H9 (cell line): ENCODE measurements at regions not wholly inside any gene's neighbourhood (a gene's known extent, or its start where the extent isn't known, plus 50 kb on each side); places are given as distances from the start of the nearest gene placed in this dataset.

ENCODE experiments used
- DNase-seq: peaks from one replicate; pipeline ENCODE4 v3.0.0-alpha.2; 2017
- H2AFZ ChIP-seq: one replicate; pipeline ENCODE4 v1.6.1; 2013; ENCODE audit warnings: mild to moderate bottlenecking, low read length, control low read depth, moderate library complexity
- H2AK5ac ChIP-seq: 2 replicates; pipeline ENCODE4 v1.6.1; 2013; ENCODE audit warnings: low read length, control low read depth, mixed read lengths; ENCODE audit not compliant: insufficient read length
- H2BK120ac ChIP-seq: one replicate; pipeline ENCODE4 v1.6.1; 2013; ENCODE audit warnings: low read depth, mild to moderate bottlenecking, low read length, control low read depth, inconsistent platforms; ENCODE audit not compliant: poor library complexity, severe bottlenecking
- H2BK12ac ChIP-seq: 2 replicates; pipeline ENCODE4 v1.6.1; 2013; ENCODE audit warnings: low read length, control low read depth, mixed read lengths, low read depth; ENCODE audit not compliant: insufficient read length
- H2BK15ac ChIP-seq: 2 replicates; pipeline ENCODE4 v1.6.1; 2013; ENCODE audit warnings: low read depth, low read length, control low read depth
- H2BK20ac ChIP-seq: one replicate; pipeline ENCODE4 v1.6.1; 2013; ENCODE audit warnings: low read depth, mild to moderate bottlenecking, low read length, control low read depth, inconsistent platforms; ENCODE audit not compliant: poor library complexity, severe bottlenecking
- H2BK5ac ChIP-seq: 2 replicates; pipeline ENCODE4 v1.6.1; 2013; ENCODE audit warnings: low read length, control low read depth, mixed read lengths; ENCODE audit not compliant: insufficient read length
- H3K14ac ChIP-seq: 2 replicates; pipeline ENCODE4 v1.6.1; 2013; ENCODE audit warnings: low read length, control low read depth; ENCODE audit not compliant: insufficient read depth
- H3K18ac ChIP-seq: 2 replicates; pipeline ENCODE4 v1.6.1; 2013; ENCODE audit warnings: low read depth, mild to moderate bottlenecking, mixed read lengths, low read length, control low read depth; ENCODE audit not compliant: insufficient read length
- H3K23ac ChIP-seq: 2 replicates; pipeline ENCODE4 v1.6.1; 2013; ENCODE audit warnings: low read length, control low read depth, mixed read lengths, low read depth; ENCODE audit not compliant: insufficient read length
- H3K23me2 ChIP-seq: 2 replicates; pipeline ENCODE4 v1.6.1; 2013; ENCODE audit warnings: low read depth, mild to moderate bottlenecking, mixed read lengths, low read length, control low read depth; ENCODE audit not compliant: insufficient read length, poor library complexity, severe bottlenecking
- H3K27ac ChIP-seq: 2 replicates; pipeline ENCODE4 v1.5.1; 2013; ENCODE audit warnings: low read length, control low read depth, mixed read lengths, low read depth; ENCODE audit not compliant: insufficient read length
- H3K27me3 ChIP-seq: 2 replicates; pipeline ENCODE4 v1.6.1; 2013; ENCODE audit warnings: low read length, control low read depth, inconsistent platforms; ENCODE audit not compliant: insufficient read depth
- H3K4ac ChIP-seq: 2 replicates; pipeline ENCODE4 v1.6.1; 2013; ENCODE audit warnings: low read depth, mild to moderate bottlenecking, control low read depth, inconsistent platforms, low read length, moderate library complexity
- H3K4me1 ChIP-seq: 2 replicates; pipeline ENCODE4 v1.6.1; 2013; ENCODE audit warnings: low read length, control low read depth, inconsistent platforms; ENCODE audit not compliant: insufficient read depth
- H3K4me2 ChIP-seq: 2 replicates; pipeline ENCODE4 v1.6.1; 2013; ENCODE audit warnings: low read length, control low read depth, mixed read lengths; ENCODE audit not compliant: insufficient read length, insufficient read depth
- H3K56ac ChIP-seq: 2 replicates; pipeline ENCODE4 v1.6.1; 2013; ENCODE audit warnings: low read depth, mild to moderate bottlenecking, mixed read lengths, low read length, control low read depth; ENCODE audit not compliant: insufficient read length
- H3K79me1 ChIP-seq: 2 replicates; pipeline ENCODE4 v1.6.1; 2013; ENCODE audit warnings: low read depth, mild to moderate bottlenecking, moderate library complexity, low read length, control low read depth, inconsistent platforms; ENCODE audit not compliant: insufficient read depth, poor library complexity, severe bottlenecking
- H3K79me2 ChIP-seq: 2 replicates; pipeline ENCODE4 v1.6.1; 2013; ENCODE audit warnings: low read length, control low read depth, inconsistent platforms; ENCODE audit not compliant: insufficient read depth
- H3K9ac ChIP-seq: 2 replicates; pipeline ENCODE4 v1.6.1; 2013; ENCODE audit warnings: low read length, control low read depth, mixed read lengths; ENCODE audit not compliant: insufficient read length; ENCODE audit errors: extremely low read depth
- H3K9me3 ChIP-seq: one replicate; pipeline ENCODE4 v1.6.1; 2013; ENCODE audit warnings: low read depth, low read length, inconsistent platforms; ENCODE audit not compliant: control insufficient read depth
- H3T11ph ChIP-seq: one replicate; pipeline ENCODE4 v1.6.1; 2013; ENCODE audit warnings: mild to moderate bottlenecking, low read length, control low read depth, inconsistent platforms
- H4K20me1 ChIP-seq: one replicate; pipeline ENCODE4 v1.6.1; 2013; ENCODE audit not compliant: control insufficient read depth, insufficient read length, insufficient read depth
- H4K5ac ChIP-seq: 2 replicates; pipeline ENCODE4 v1.6.1; 2013; ENCODE audit warnings: low read depth, mild to moderate bottlenecking, mixed read lengths, low read length, control low read depth; ENCODE audit not compliant: insufficient read length
- H4K8ac ChIP-seq: replicated peaks from 2 replicates; pipeline ENCODE4 v1.6.1; 2013; ENCODE audit warnings: low read length, control low read depth, mixed read lengths, low read depth; ENCODE audit not compliant: insufficient read length
- H4K91ac ChIP-seq: 2 replicates; pipeline ENCODE4 v1.6.1; 2013; ENCODE audit warnings: low read depth, mild to moderate bottlenecking, moderate library complexity, mixed read lengths, low read length, control low read depth; ENCODE audit not compliant: insufficient read length
- H3K27ac Mint-ChIP-seq, 3 experiments: 2 replicates in 2 of 3; 3 replicates in 1 of 3; pipeline ENCODE4 v1.8.0; 2020 to 2021; ENCODE audit warnings: mixed read lengths in 3 of 3, mild to moderate bottlenecking in 1 of 3, moderate library complexity in 1 of 3
- H3K27me3 Mint-ChIP-seq: 2 replicates; pipeline ENCODE4 v1.8.0; 2021; ENCODE audit warnings: low read depth, mild to moderate bottlenecking, moderate library complexity, mixed read lengths
- H3K36me3 Mint-ChIP-seq, 3 experiments: 2 replicates in 2 of 3; 3 replicates in 1 of 3; pipeline ENCODE4 v1.8.0; 2020 to 2021; ENCODE audit warnings: low read depth in 3 of 3, mixed read lengths in 3 of 3; ENCODE audit not compliant: insufficient read depth in 1 of 3
- H3K4me1 Mint-ChIP-seq, 2 experiments: 2 replicates each; pipeline ENCODE4 v1.8.0; 2020; ENCODE audit warnings: mixed read lengths in 2 of 2
- H3K4me3 Mint-ChIP-seq, 2 experiments: 2 replicates in 1 of 2; 3 replicates in 1 of 2; pipeline ENCODE4 v1.8.0; 2020 to 2021; ENCODE audit warnings: mild to moderate bottlenecking in 2 of 2, mixed read lengths in 2 of 2, moderate library complexity in 1 of 2
- H3K9me3 Mint-ChIP-seq, 2 experiments: 2 replicates in 1 of 2; 3 replicates in 1 of 2; pipeline ENCODE4 v1.8.0; 2020; ENCODE audit warnings: mild to moderate bottlenecking in 2 of 2, mixed read lengths in 2 of 2, moderate library complexity in 1 of 2
- CTCF ChIP-seq: fragments of 200-600 bp; sonication (generic); conservative IDR thresholded peaks from 3 replicates; pipeline ENCODE4 v1.8.0; 2021; ENCODE audit warnings: antibody characterized with exemption, mild to moderate bottlenecking
- WGBS: extraction: QIAGEN DNeasy Blood & Tissue Kit; methylation state at CpG from one replicate; pipeline ENCODE4 v1.1.7; 2013; ENCODE audit warnings: missing lambda C conversion rate, low lambda C conversion rate, mixed read lengths; ENCODE audit not compliant: insufficient read length; ENCODE audit errors: extremely low coverage; 5-methylcytosine and 5-hydroxymethylcytosine counted together

- Histone ChIP-seq H3K14ac (no peak overlapping the region), H2AFZ (no peak overlapping the region), H3K23me2 (no peaks in the 10 kb centered on the region), H2BK120ac (no peak overlapping the region), H3K4me1 (no peaks in the 10 kb centered on the region; the same call in 1 of the 2 replicates), H2BK20ac (no peak overlapping the region), H2AK5ac (no peak overlapping the region), H3K4me2 (no peak overlapping the region), H3K9me3 (no peaks in the 10 kb centered on the region), H4K8ac (no peak overlapping the region), H3T11ph (no peak overlapping the region), H3K23ac (no peak overlapping the region), H3K9ac (no peak overlapping the region), H3K79me1 (no peaks in the 10 kb centered on the region), H3K56ac (no peak overlapping the region), H3K27me3 (no peaks in the 10 kb centered on the region), H2BK5ac (no peak overlapping the region), H3K79me2 (no peaks in the 10 kb centered on the region), H4K20me1 (no peaks in the 10 kb centered on the region), H2BK15ac (no peak overlapping the region), H4K91ac (no peak overlapping the region), H3K18ac (no peak overlapping the region), H3K27ac (no peak overlapping the region), H4K5ac (no peak overlapping the region), H2BK12ac (no peak overlapping the region), H3K4ac (no peak overlapping the region)
- Mint-ChIP-seq H3K4me3 (no peak overlapping the region), H3K27me3 (no peaks in the 10 kb centered on the region), H3K36me3 (peaks cover 0 to 29% (median 14%) of the 10 kb centered on the region in 3 experiments; a peak in 5 of 7 replicates), H3K9me3 (peaks cover 13 to 19% of the 10 kb centered on the region in 2 experiments), H3K27ac (no peak overlapping the region), H3K4me1 (peaks cover 29 to 41% of the 10 kb centered on the region in 2 experiments)
- no CpG with 5 or more reads among the region's 3 CpGs for WGBS
- TF ChIP-seq CTCF, result no peak
- DNase-seq, result no peak
Measured at GRCh38 chr3:193119926-193120325, 121.1 kb upstream of the PLAAT1 start.
